HEK293 (cell line): ENCODE measurements at regions not wholly inside any gene's neighbourhood (a gene's known extent, or its start where the extent isn't known, plus 50 kb on each side); places are given as distances from the start of the nearest gene placed in this dataset.

ENCODE experiments used
- CTCF ChIA-PET: fragments of 350-600 bp; formaldehyde crosslinking; extraction: SDS; loops from one replicate; lab custom pipeline; 2021; ENCODE audit warnings: antibody characterized with exemption; lab: Yijun Ruan, JAX
- POLR2A ChIA-PET: fragments of 300-600 bp; formaldehyde crosslinking; extraction: SDS; loops from one replicate; lab custom pipeline; 2020; ENCODE audit warnings: antibody characterized with exemption, inconsistent platforms; lab: Yijun Ruan, JAX
- H3K27ac ChIP-seq: fragments of 200-500 bp; sonication (Bioruptor generic); 2 replicates; pipeline ENCODE4 v1.5.1; 2014; ENCODE audit warnings: low read depth, low read length, control low read depth, inconsistent platforms; ENCODE audit errors: extremely low read depth
- H3K36me3 ChIP-seq, 2 experiments: fragments of 200-500 bp in 1 of 2; sonication (Bioruptor generic) in 1 of 2; 1 replicate in 1 of 2; 2 replicates in 1 of 2; pipeline ENCODE4 v1.5.1; 2014 to 2017; ENCODE audit warnings: inconsistent platforms in 2 of 2, low read length in 2 of 2; ENCODE audit not compliant: control insufficient read depth in 2 of 2, insufficient read depth in 1 of 2
- H3K4me1 ChIP-seq: fragments of 200-500 bp; sonication (Bioruptor generic); 2 replicates; pipeline ENCODE4 v1.5.1; 2014; ENCODE audit warnings: mild to moderate bottlenecking, low read length, inconsistent platforms; ENCODE audit not compliant: control insufficient read depth, insufficient read depth
- H3K4me3 ChIP-seq: 2 replicates; pipeline ENCODE4 v1.5.1; 2011; ENCODE audit warnings: low read depth, mild to moderate bottlenecking, control low read depth, low read length, moderate library complexity
- H3K9me3 ChIP-seq: fragments of 200-500 bp; sonication (Bioruptor generic); 2 replicates; pipeline ENCODE4 v1.5.1; 2014; ENCODE audit warnings: low read depth, low read length, inconsistent platforms; ENCODE audit not compliant: control insufficient read depth, insufficient read depth
- HOXD13 ChIP-seq: sonication (generic); formaldehyde crosslinking; IDR thresholded peaks from 2 replicates; pipeline ENCODE4 v1.8.0; 2022; ENCODE audit warnings: missing genetic modification reagents, borderline replicate concordance
- IKZF3 ChIP-seq: fragments of 450-650 bp; IDR thresholded peaks from 2 replicates; pipeline ENCODE4 v1.5.0; 2018; ENCODE audit warnings: missing biosample characterization, mild to moderate bottlenecking, missing genetic modification characterization, moderate library complexity
- YY1 ChIP-seq: fragments of 450-650 bp; formaldehyde crosslinking; IDR thresholded peaks from 2 replicates; pipeline ENCODE4 v1.5.1; 2018; ENCODE audit warnings: missing biosample characterization, missing genetic modification characterization
- ZFP3 ChIP-seq: fragments of 450-650 bp; formaldehyde crosslinking; IDR thresholded peaks from 2 replicates; pipeline ENCODE4 v1.5.1; 2016; ENCODE audit warnings: low read depth, missing biosample characterization, missing genetic modification characterization
- ZNF114 ChIP-seq: fragments of 450-650 bp; formaldehyde crosslinking; IDR thresholded peaks from 2 replicates; pipeline ENCODE4 v1.5.0; 2017; ENCODE audit warnings: missing biosample characterization, missing genetic modification characterization
- ZNF223 ChIP-seq: fragments of 450-650 bp; formaldehyde crosslinking; IDR thresholded peaks from 2 replicates; pipeline ENCODE4 v1.5.1; 2016; ENCODE audit warnings: missing biosample characterization, missing genetic modification characterization
- ZNF239 ChIP-seq: fragments of 450-650 bp; formaldehyde crosslinking; IDR thresholded peaks from 2 replicates; pipeline ENCODE4 v1.5.1; 2016; ENCODE audit warnings: missing biosample characterization, missing genetic modification characterization
- ZNF335 ChIP-seq: fragments of 450-650 bp; formaldehyde crosslinking; conservative IDR thresholded peaks from 2 replicates; pipeline ENCODE4 v1.5.1; 2016; ENCODE audit warnings: missing biosample characterization, missing genetic modification characterization
- ZNF350 ChIP-seq: fragments of 450-650 bp; formaldehyde crosslinking; IDR thresholded peaks from 2 replicates; pipeline ENCODE4 v1.5.0; 2017; ENCODE audit warnings: missing biosample characterization, mild to moderate bottlenecking, missing genetic modification characterization
- ZNF366 ChIP-seq: fragments of 450-650 bp; formaldehyde crosslinking; conservative IDR thresholded peaks from 2 replicates; pipeline ENCODE4 v1.5.1; 2016; ENCODE audit warnings: missing biosample characterization, missing genetic modification characterization
- ZNF501 ChIP-seq: fragments of 450-650 bp; formaldehyde crosslinking; IDR thresholded peaks from 2 replicates; pipeline ENCODE4 v1.5.1; 2016; ENCODE audit warnings: missing biosample characterization, missing genetic modification characterization
- ZNF548 ChIP-seq: fragments of 450-650 bp; formaldehyde crosslinking; IDR thresholded peaks from 2 replicates; pipeline ENCODE4 v1.5.1; 2016; ENCODE audit warnings: missing biosample characterization, missing genetic modification characterization
- ZNF549 ChIP-seq: fragments of 450-650 bp; IDR thresholded peaks from 2 replicates; pipeline ENCODE4 v1.5.1; 2018; ENCODE audit warnings: missing biosample characterization, missing genetic modification characterization, mild to moderate bottlenecking, inconsistent platforms, moderate library complexity
- ZNF561 ChIP-seq: fragments of 450-650 bp; IDR thresholded peaks from 2 replicates; pipeline ENCODE4 v1.5.1; 2018; ENCODE audit warnings: missing biosample characterization, missing genetic modification characterization, borderline replicate concordance
- ZNF596 ChIP-seq: fragments of 450-650 bp; IDR thresholded peaks from 2 replicates; pipeline ENCODE4 v1.5.0; 2018; ENCODE audit warnings: missing biosample characterization, mild to moderate bottlenecking, missing genetic modification characterization, moderate library complexity
- ZNF600 ChIP-seq: fragments of 450-650 bp; formaldehyde crosslinking; IDR thresholded peaks from 2 replicates; pipeline ENCODE4 v1.5.1; 2016; ENCODE audit warnings: missing biosample characterization, missing genetic modification characterization
- ZNF777 ChIP-seq: fragments of 450-650 bp; formaldehyde crosslinking; IDR thresholded peaks from 2 replicates; pipeline ENCODE4 v1.5.1; 2017; ENCODE audit warnings: missing biosample characterization, missing genetic modification characterization, borderline replicate concordance
- ZNF791 ChIP-seq: fragments of 450-650 bp; formaldehyde crosslinking; IDR thresholded peaks from 2 replicates; pipeline ENCODE4 v1.5.1; 2016; ENCODE audit warnings: missing biosample characterization, missing genetic modification characterization
- TF ChIP-seq, protein P1 (sequence below): fragments of 450-650 bp; formaldehyde crosslinking; conservative IDR thresholded peaks from 2 replicates; pipeline ENCODE4 v1.5.1; 2016; ENCODE audit warnings: low read depth, missing biosample characterization, missing genetic modification characterization
- TF ChIP-seq, protein P2 (sequence below): fragments of 450-650 bp; formaldehyde crosslinking; IDR thresholded peaks from 2 replicates; pipeline ENCODE4 v1.5.0; 2017; ENCODE audit warnings: missing biosample characterization, missing genetic modification characterization, borderline replicate concordance
- TF ChIP-seq, protein P3 (sequence below): fragments of 450-650 bp; formaldehyde crosslinking; IDR thresholded peaks from 2 replicates; pipeline ENCODE4 v1.5.1; 2016; ENCODE audit warnings: missing biosample characterization, missing genetic modification characterization
- TF ChIP-seq, protein P4 (sequence below): fragments of 450-650 bp; formaldehyde crosslinking; IDR thresholded peaks from 2 replicates; pipeline ENCODE4 v1.5.1; 2016; ENCODE audit warnings: missing biosample characterization, missing genetic modification characterization
- TF ChIP-seq, protein P5 (sequence below): fragments of 450-650 bp; formaldehyde crosslinking; IDR thresholded peaks from 2 replicates; pipeline ENCODE4 v1.5.1; 2016; ENCODE audit warnings: missing biosample characterization, missing genetic modification characterization
- TF ChIP-seq, protein P6 (sequence below): fragments of 450-650 bp; formaldehyde crosslinking; IDR thresholded peaks from 2 replicates; pipeline ENCODE4; 2016; ENCODE audit warnings: missing biosample characterization, missing genetic modification characterization

DNA sequence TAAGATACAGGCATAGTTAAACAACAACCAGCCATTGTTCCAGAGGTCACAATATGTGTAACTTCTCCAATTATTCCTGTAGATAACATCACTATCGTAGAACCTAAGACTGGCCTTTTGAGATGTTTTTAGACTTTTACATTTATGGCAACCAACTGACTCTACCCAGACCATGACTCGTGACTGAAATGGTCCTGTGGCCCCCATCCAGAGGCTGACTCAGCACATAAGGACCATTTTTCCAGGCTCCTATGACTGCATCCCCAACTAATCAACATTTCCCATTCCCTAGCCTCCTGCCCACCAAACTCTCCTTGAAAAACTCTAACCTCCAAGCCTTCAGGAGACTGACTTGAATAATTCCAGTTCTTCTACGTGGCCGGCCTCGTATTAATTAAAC, 52.6 kb upstream of the NID2 start:
- Histone ChIP-seq H3K27ac (no peak overlapping the region), H3K4me3 (no peak overlapping the region), H3K36me3 (no peaks in the 10 kb centered on the region), H3K4me1 (no peaks in the 10 kb centered on the region), H3K9me3 (no peaks in the 10 kb centered on the region)
- TF ChIP-seq HOXD13 (CRISPR knock-in tag) (no peak), ZNF777 (tag by site-specific recombination) (no peak), ZNF596 (tag by site-specific recombination) (no peak), ZNF335 (tag by site-specific recombination) (no peak), ZNF549 (no peak), ZNF791 (no peak), ZNF561 (tag by site-specific recombination) (no peak), IKZF3 (tag by site-specific recombination) (no peak), ZNF501 (no peak), ZNF366 (tag by site-specific recombination) (no peak), ZNF600 (no peak), ZNF114 (tag by site-specific recombination) (no peak)
- TF ChIP-seq, protein P1, sequence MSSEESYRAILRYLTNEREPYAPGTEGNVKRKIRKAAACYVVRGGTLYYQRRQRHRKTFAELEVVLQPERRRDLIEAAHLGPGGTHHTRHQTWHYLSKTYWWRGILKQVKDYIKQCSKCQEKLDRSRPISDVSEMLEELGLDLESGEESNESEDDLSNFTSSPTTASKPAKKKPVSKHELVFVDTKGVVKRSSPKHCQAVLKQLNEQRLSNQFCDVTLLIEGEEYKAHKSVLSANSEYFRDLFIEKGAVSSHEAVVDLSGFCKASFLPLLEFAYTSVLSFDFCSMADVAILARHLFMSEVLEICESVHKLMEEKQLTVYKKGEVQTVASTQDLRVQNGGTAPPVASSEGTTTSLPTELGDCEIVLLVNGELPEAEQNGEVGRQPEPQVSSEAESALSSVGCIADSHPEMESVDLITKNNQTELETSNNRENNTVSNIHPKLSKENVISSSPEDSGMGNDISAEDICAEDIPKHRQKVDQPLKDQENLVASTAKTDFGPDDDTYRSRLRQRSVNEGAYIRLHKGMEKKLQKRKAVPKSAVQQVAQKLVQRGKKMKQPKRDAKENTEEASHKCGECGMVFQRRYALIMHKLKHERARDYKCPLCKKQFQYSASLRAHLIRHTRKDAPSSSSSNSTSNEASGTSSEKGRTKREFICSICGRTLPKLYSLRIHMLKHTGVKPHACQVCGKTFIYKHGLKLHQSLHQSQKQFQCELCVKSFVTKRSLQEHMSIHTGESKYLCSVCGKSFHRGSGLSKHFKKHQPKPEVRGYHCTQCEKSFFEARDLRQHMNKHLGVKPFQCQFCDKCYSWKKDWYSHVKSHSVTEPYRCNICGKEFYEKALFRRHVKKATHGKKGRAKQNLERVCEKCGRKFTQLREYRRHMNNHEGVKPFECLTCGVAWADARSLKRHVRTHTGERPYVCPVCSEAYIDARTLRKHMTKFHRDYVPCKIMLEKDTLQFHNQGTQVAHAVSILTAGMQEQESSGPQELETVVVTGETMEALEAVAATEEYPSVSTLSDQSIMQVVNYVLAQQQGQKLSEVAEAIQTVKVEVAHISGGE (tag by site-specific recombination), result no peak
- TF ChIP-seq, protein P2, sequence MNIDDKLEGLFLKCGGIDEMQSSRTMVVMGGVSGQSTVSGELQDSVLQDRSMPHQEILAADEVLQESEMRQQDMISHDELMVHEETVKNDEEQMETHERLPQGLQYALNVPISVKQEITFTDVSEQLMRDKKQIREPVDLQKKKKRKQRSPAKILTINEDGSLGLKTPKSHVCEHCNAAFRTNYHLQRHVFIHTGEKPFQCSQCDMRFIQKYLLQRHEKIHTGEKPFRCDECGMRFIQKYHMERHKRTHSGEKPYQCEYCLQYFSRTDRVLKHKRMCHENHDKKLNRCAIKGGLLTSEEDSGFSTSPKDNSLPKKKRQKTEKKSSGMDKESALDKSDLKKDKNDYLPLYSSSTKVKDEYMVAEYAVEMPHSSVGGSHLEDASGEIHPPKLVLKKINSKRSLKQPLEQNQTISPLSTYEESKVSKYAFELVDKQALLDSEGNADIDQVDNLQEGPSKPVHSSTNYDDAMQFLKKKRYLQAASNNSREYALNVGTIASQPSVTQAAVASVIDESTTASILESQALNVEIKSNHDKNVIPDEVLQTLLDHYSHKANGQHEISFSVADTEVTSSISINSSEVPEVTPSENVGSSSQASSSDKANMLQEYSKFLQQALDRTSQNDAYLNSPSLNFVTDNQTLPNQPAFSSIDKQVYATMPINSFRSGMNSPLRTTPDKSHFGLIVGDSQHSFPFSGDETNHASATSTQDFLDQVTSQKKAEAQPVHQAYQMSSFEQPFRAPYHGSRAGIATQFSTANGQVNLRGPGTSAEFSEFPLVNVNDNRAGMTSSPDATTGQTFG (tag by site-specific recombination), result no peak
- TF ChIP-seq, protein P3, sequence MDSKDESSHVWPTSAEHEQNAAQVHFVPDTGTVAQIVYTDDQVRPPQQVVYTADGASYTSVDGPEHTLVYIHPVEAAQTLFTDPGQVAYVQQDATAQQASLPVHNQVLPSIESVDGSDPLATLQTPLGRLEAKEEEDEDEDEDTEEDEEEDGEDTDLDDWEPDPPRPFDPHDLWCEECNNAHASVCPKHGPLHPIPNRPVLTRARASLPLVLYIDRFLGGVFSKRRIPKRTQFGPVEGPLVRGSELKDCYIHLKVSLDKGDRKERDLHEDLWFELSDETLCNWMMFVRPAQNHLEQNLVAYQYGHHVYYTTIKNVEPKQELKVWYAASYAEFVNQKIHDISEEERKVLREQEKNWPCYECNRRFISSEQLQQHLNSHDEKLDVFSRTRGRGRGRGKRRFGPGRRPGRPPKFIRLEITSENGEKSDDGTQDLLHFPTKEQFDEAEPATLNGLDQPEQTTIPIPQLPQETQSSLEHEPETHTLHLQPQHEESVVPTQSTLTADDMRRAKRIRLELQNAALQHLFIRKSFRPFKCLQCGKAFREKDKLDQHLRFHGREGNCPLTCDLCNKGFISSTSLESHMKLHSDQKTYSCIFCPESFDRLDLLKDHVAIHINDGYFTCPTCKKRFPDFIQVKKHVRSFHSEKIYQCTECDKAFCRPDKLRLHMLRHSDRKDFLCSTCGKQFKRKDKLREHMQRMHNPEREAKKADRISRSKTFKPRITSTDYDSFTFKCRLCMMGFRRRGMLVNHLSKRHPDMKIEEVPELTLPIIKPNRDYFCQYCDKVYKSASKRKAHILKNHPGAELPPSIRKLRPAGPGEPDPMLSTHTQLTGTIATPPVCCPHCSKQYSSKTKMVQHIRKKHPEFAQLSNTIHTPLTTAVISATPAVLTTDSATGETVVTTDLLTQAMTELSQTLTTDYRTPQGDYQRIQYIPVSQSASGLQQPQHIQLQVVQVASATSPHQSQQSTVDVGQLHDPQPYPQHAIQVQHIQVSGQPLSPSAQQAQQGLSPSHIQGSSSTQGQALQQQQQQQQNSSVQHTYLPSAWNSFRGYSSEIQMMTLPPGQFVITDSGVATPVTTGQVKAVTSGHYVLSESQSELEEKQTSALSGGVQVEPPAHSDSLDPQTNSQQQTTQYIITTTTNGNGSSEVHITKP (tag by site-specific recombination), result no peak
- ChIA-PET POLR2A (no interaction called here), CTCF (no interaction called here)

DNA sequence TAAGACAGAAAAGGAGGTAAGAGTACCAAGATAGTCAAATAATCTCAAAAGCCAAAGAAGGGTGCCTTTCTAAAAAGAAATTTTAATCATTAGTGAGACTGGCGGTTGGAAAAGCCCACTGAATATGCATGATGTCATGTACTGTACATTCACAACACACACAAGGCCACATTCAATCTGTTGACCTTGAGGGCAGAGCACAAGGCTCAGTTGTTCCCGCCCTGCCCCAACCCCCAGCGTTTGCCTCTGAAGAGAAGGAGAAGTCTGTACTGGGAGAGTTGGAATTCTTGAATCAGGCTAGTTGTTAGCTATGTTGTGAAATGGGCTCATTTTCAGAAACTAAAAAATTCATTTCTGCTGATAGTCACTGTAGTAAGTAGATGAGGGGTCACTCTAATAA, 50.2 kb upstream of the NID2 start:
- Histone ChIP-seq H3K4me3 (no peak overlapping the region), H3K27ac (no peak overlapping the region), H3K4me1 (no peaks in the 10 kb centered on the region), H3K9me3 (no peaks in the 10 kb centered on the region), H3K36me3 (no peaks in the 10 kb centered on the region)
- CTCF ChIA-PET, result interaction anchor here (1.1 kb wide), 1 partner anchor 13 kb away, joined by 3 read pairs; no protein-coding TSS in a partner anchor
- POLR2A ChIA-PET, result no interaction called here
- TF ChIP-seq ZNF548 (no peak), ZNF239 (tag by site-specific recombination) (no peak), ZNF223 (no peak), YY1 (tag by site-specific recombination) (no peak), ZNF350 (no peak), ZFP3 (tag by site-specific recombination) (no peak)
- TF ChIP-seq, protein P4, sequence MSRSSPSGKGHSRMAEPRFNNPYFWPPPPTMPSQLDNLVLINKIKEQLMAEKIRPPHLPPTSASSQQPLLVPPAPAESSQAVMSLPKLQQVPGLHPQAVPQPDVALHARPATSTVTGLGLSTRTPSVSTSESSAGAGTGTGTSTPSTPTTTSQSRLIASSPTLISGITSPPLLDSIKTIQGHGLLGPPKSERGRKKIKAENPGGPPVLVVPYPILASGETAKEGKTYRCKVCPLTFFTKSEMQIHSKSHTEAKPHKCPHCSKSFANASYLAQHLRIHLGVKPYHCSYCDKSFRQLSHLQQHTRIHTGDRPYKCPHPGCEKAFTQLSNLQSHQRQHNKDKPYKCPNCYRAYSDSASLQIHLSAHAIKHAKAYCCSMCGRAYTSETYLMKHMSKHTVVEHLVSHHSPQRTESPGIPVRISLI (tag by site-specific recombination), result no peak
- TF ChIP-seq, protein P5, sequence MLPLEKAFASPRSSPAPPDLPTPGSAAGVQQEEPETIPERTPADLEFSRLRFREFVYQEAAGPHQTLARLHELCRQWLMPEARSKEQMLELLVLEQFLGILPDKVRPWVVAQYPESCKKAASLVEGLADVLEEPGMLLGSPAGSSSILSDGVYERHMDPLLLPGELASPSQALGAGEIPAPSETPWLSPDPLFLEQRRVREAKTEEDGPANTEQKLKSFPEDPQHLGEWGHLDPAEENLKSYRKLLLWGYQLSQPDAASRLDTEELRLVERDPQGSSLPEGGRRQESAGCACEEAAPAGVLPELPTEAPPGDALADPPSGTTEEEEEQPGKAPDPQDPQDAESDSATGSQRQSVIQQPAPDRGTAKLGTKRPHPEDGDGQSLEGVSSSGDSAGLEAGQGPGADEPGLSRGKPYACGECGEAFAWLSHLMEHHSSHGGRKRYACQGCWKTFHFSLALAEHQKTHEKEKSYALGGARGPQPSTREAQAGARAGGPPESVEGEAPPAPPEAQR (tag by site-specific recombination), result no peak
- TF ChIP-seq, protein P6, sequence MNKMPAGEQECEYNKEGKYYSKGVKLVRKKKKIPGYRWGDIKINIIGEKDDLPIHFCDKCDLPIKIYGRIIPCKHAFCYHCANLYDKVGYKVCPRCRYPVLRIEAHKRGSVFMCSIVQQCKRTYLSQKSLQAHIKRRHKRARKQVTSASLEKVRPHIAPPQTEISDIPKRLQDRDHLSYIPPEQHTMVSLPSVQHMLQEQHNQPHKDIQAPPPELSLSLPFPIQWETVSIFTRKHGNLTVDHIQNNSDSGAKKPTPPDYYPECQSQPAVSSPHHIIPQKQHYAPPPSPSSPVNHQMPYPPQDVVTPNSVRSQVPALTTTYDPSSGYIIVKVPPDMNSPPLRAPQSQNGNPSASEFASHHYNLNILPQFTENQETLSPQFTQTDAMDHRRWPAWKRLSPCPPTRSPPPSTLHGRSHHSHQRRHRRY (tag by site-specific recombination), result no peak
